ENCODE measurements at regions not wholly inside any gene's neighbourhood (a gene's known extent, or its start where the extent isn't known, plus 50 kb on each side); places are given as distances from the start of the nearest gene placed in this dataset.

GRCh38 chr3:105970283-105970682 lies 101.5 kb upstream of the CBLB start:
- no peak overlapping the region for H3K27ac Mint-ChIP-seq
- ATAC-seq (replicated peaks in 1 of 4): no peak
- H3K4me1 Mint-ChIP-seq: no peaks in the 10 kb centered on the region
- no peaks in the 10 kb centered on the region for H3K27me3 Mint-ChIP-seq
- peaks cover 4% of the 10 kb centered on the region for H3K36me3 Mint-ChIP-seq
- H3K9me3 ChIP-seq: no peaks in the 10 kb centered on the region
- H3K27ac ChIP-seq (ENCODE audit: low read length): no peak overlapping the region
- no peak overlapping the region for H3K4me3 ChIP-seq (ENCODE audit: control insufficient read depth in 1 of 2, extremely low read depth in 1 of 2, low read length in 1 of 2)
- no CpG with 5 or more reads among the region's 1 CpG for WGBS (ENCODE audit: insufficient coverage)
- POLR2A ChIA-PET: interaction anchor here in 1 of 2 donors (0.6 kb wide), 1 partner anchor 95 kb away, joined by 5 read pairs; no protein-coding TSS in a partner anchor
- no peaks in the 10 kb centered on the region for H3K36me3 ChIP-seq (ENCODE audit: control insufficient read depth in 2 of 2, extremely low read depth in 1 of 2, insufficient read depth in 1 of 2, low read length in 1 of 2)
- peaks cover 16 to 26% (median 21%) of the 10 kb centered on the region in 3 donors for H3K9me3 Mint-ChIP-seq
- no peaks in the 10 kb centered on the region for H3K4me1 ChIP-seq (ENCODE audit: control insufficient read depth in 1 of 2, extremely low read depth in 1 of 2, insufficient read depth in 2 of 2, low read length in 2 of 2)
- no peaks in the 10 kb centered on the region for H3K27me3 ChIP-seq (replicated peaks in 1 of 2; ENCODE audit: control insufficient read depth in 2 of 2, extremely low read depth in 1 of 2, insufficient read depth in 2 of 2, low read length in 1 of 2)
- CTCF ChIA-PET: no interaction called here
- DNase-seq: no peak
- no peak overlapping the region for H3K4me3 Mint-ChIP-seq

GRCh38 chr3:105972069-105972468 lies 103.3 kb upstream of the CBLB start:
- no peak for ATAC-seq (replicated peaks in 1 of 4)
- no peak overlapping the region for H3K4me3 ChIP-seq (ENCODE audit: control insufficient read depth in 1 of 2, extremely low read depth in 1 of 2, low read length in 1 of 2)
- H3K27me3 ChIP-seq (replicated peaks in 1 of 2; ENCODE audit: control insufficient read depth in 2 of 2, extremely low read depth in 1 of 2, insufficient read depth in 2 of 2, low read length in 1 of 2): no peaks in the 10 kb centered on the region
- Mint-ChIP-seq H3K36me3 (peaks cover 4% of the 10 kb centered on the region), H3K4me1 (no peaks in the 10 kb centered on the region), H3K9me3 (peaks cover 16 to 26% (median 21%) of the 10 kb centered on the region in 3 donors), H3K27ac (no peak overlapping the region), H3K27me3 (no peaks in the 10 kb centered on the region), H3K4me3 (no peak overlapping the region)
- no peaks in the 10 kb centered on the region for H3K4me1 ChIP-seq (ENCODE audit: control insufficient read depth in 1 of 2, extremely low read depth in 1 of 2, insufficient read depth in 2 of 2, low read length in 2 of 2)
- ChIA-PET POLR2A (no interaction called here), CTCF (interaction anchor here in 1 of 2 donors (0.8 kb wide), 1 partner anchor 236 kb away, joined by 3 read pairs; no protein-coding TSS in a partner anchor)
- H3K27ac ChIP-seq (ENCODE audit: low read length): no peak overlapping the region
- no peak for DNase-seq
- 0% methylated on average over 1 of the region's 1 CpG for WGBS (ENCODE audit: insufficient coverage)
- no peaks in the 10 kb centered on the region for H3K9me3 ChIP-seq
- H3K36me3 ChIP-seq (ENCODE audit: control insufficient read depth in 2 of 2, extremely low read depth in 1 of 2, insufficient read depth in 1 of 2, low read length in 1 of 2): no peaks in the 10 kb centered on the region

GRCh38 chr3:105974381-105974780 lies 105.6 kb upstream of the CBLB start:
- no peak for DNase-seq
- CTCF ChIA-PET: no interaction called here
- peaks cover 16 to 26% (median 21%) of the 10 kb centered on the region in 3 donors for H3K9me3 Mint-ChIP-seq
- H3K27me3 Mint-ChIP-seq: no peaks in the 10 kb centered on the region
- no peaks in the 10 kb centered on the region for H3K27me3 ChIP-seq (replicated peaks in 1 of 2; ENCODE audit: control insufficient read depth in 2 of 2, extremely low read depth in 1 of 2, insufficient read depth in 2 of 2, low read length in 1 of 2)
- no peaks in the 10 kb centered on the region for H3K36me3 ChIP-seq (ENCODE audit: control insufficient read depth in 2 of 2, extremely low read depth in 1 of 2, insufficient read depth in 1 of 2, low read length in 1 of 2)
- no peaks in the 10 kb centered on the region for H3K9me3 ChIP-seq
- no peak overlapping the region for H3K27ac Mint-ChIP-seq
- no peaks in the 10 kb centered on the region for H3K4me1 Mint-ChIP-seq
- H3K4me3 ChIP-seq (ENCODE audit: control insufficient read depth in 1 of 2, extremely low read depth in 1 of 2, low read length in 1 of 2): no peak overlapping the region
- no peak for ATAC-seq (replicated peaks in 1 of 4)
- POLR2A ChIA-PET: no interaction called here
- WGBS (ENCODE audit: insufficient coverage): no CpG with 5 or more reads among the region's 2 CpGs
- no peak overlapping the region for H3K27ac ChIP-seq (ENCODE audit: low read length)
- H3K4me1 ChIP-seq (ENCODE audit: control insufficient read depth in 1 of 2, extremely low read depth in 1 of 2, insufficient read depth in 2 of 2, low read length in 2 of 2): no peaks in the 10 kb centered on the region
- H3K36me3 Mint-ChIP-seq: peaks cover 4% of the 10 kb centered on the region
- H3K4me3 Mint-ChIP-seq: no peak overlapping the region

GRCh38 chr3:105976196-105976595 lies 107.4 kb upstream of the CBLB start:
- Mint-ChIP-seq H3K36me3 (peaks cover 2% of the 10 kb centered on the region), H3K9me3 (peaks cover 12 to 13% (median 12%) of the 10 kb centered on the region in 3 donors), H3K27me3 (no peaks in the 10 kb centered on the region), H3K4me3 (no peak overlapping the region), H3K27ac (no peak overlapping the region), H3K4me1 (no peaks in the 10 kb centered on the region)
- Histone ChIP-seq H3K27ac (ENCODE audit: low read length) (no peak overlapping the region), H3K4me1 (ENCODE audit: control insufficient read depth in 1 of 2, extremely low read depth in 1 of 2, insufficient read depth in 2 of 2, low read length in 2 of 2) (no peaks in the 10 kb centered on the region), H3K36me3 (ENCODE audit: control insufficient read depth in 2 of 2, extremely low read depth in 1 of 2, insufficient read depth in 1 of 2, low read length in 1 of 2) (no peaks in the 10 kb centered on the region), H3K27me3 (replicated peaks in 1 of 2; ENCODE audit: control insufficient read depth in 2 of 2, extremely low read depth in 1 of 2, insufficient read depth in 2 of 2, low read length in 1 of 2) (no peaks in the 10 kb centered on the region), H3K9me3 (no peaks in the 10 kb centered on the region), H3K4me3 (ENCODE audit: control insufficient read depth in 1 of 2, extremely low read depth in 1 of 2, low read length in 1 of 2) (no peak overlapping the region)
- ChIA-PET CTCF (interaction anchor here in 1 of 2 donors (0.6 kb wide), 1 partner anchor 196 kb away, joined by 3 read pairs; no protein-coding TSS in a partner anchor), POLR2A (interaction anchor here in 1 of 2 donors (0.5 kb wide), 1 partner anchor 274 kb away, joined by 3 read pairs; no protein-coding TSS in a partner anchor)
- no peak for DNase-seq
- no CpG with 5 or more reads among the region's 2 CpGs for WGBS (ENCODE audit: insufficient coverage)
- no peak for ATAC-seq (replicated peaks in 1 of 4)

GRCh38 chr3:105979961-105980360 lies 111.1 kb upstream of the CBLB start:
- Histone ChIP-seq H3K9me3 (peaks cover 4% of the 10 kb centered on the region), H3K36me3 (ENCODE audit: control insufficient read depth in 2 of 2, extremely low read depth in 1 of 2, insufficient read depth in 1 of 2, low read length in 1 of 2) (no peaks in the 10 kb centered on the region), H3K4me3 (ENCODE audit: control insufficient read depth in 1 of 2, extremely low read depth in 1 of 2, low read length in 1 of 2) (no peak overlapping the region), H3K4me1 (ENCODE audit: control insufficient read depth in 1 of 2, extremely low read depth in 1 of 2, insufficient read depth in 2 of 2, low read length in 2 of 2) (peaks cover 0 to 5% of the 10 kb centered on the region in 2 experiments), H3K27ac (ENCODE audit: low read length) (no peak overlapping the region), H3K27me3 (replicated peaks in 1 of 2; ENCODE audit: control insufficient read depth in 2 of 2, extremely low read depth in 1 of 2, insufficient read depth in 2 of 2, low read length in 1 of 2) (no peaks in the 10 kb centered on the region)
- ChIA-PET POLR2A (no interaction called here), CTCF (no interaction called here)
- ATAC-seq (replicated peaks in 1 of 4): no peak
- Mint-ChIP-seq H3K4me1 (peaks cover 8 to 9% (median 9%) of the 10 kb centered on the region in 3 donors), H3K36me3 (no peaks in the 10 kb centered on the region), H3K4me3 (no peak overlapping the region), H3K27ac (no peak overlapping the region), H3K9me3 (peaks cover 0 to 12% (median 3%) of the 10 kb centered on the region in 3 donors), H3K27me3 (no peaks in the 10 kb centered on the region)
- WGBS (ENCODE audit: insufficient coverage): no CpG with 5 or more reads among the region's 3 CpGs
- no peak for DNase-seq

- Mint-ChIP-seq H3K27ac (no peak overlapping the region), H3K4me1 (peaks cover 17 to 20% (median 19%) of the 10 kb centered on the region in 3 donors), H3K36me3 (no peaks in the 10 kb centered on the region), H3K9me3 (peaks cover 3 to 12% (median 4%) of the 10 kb centered on the region in 3 donors), H3K27me3 (no peaks in the 10 kb centered on the region), H3K4me3 (no peak overlapping the region)
- ChIA-PET POLR2A (interaction anchor here in 1 of 2 donors (0.6 kb wide), 1 partner anchor 143 kb away, joined by 4 read pairs; no protein-coding TSS in a partner anchor), CTCF (no interaction called here)
- DNase-seq (no peak), ATAC-seq (replicated peaks in 1 of 4) (no peak)
- peaks cover 0 to 5% of the 10 kb centered on the region in 2 experiments for H3K4me1 ChIP-seq (ENCODE audit: control insufficient read depth in 1 of 2, extremely low read depth in 1 of 2, insufficient read depth in 2 of 2, low read length in 2 of 2)
- no peak overlapping the region for H3K4me3 ChIP-seq (ENCODE audit: control insufficient read depth in 1 of 2, extremely low read depth in 1 of 2, low read length in 1 of 2)
- H3K27me3 ChIP-seq (replicated peaks in 1 of 2; ENCODE audit: control insufficient read depth in 2 of 2, extremely low read depth in 1 of 2, insufficient read depth in 2 of 2, low read length in 1 of 2): no peaks in the 10 kb centered on the region
- WGBS (ENCODE audit: insufficient coverage): 100% methylated on average over 1 of the region's 1 CpG
- peaks cover 4% of the 10 kb centered on the region for H3K9me3 ChIP-seq
- H3K27ac ChIP-seq (ENCODE audit: low read length): no peak overlapping the region
- no peaks in the 10 kb centered on the region for H3K36me3 ChIP-seq (ENCODE audit: control insufficient read depth in 2 of 2, extremely low read depth in 1 of 2, insufficient read depth in 1 of 2, low read length in 1 of 2)
Observed at GRCh38 chr3:105982207-105982606, 113.4 kb upstream of the CBLB start.
